ENCODE measurements at regions not wholly inside any gene's neighbourhood (a gene's known extent, or its start where the extent isn't known, plus 50 kb on each side); places are given as distances from the start of the nearest gene placed in this dataset.

GRCh38 chr20:57022306-57022705 lies 244.1 kb downstream of the BMP7 start:
- TF ChIP-seq, protein P1, sequence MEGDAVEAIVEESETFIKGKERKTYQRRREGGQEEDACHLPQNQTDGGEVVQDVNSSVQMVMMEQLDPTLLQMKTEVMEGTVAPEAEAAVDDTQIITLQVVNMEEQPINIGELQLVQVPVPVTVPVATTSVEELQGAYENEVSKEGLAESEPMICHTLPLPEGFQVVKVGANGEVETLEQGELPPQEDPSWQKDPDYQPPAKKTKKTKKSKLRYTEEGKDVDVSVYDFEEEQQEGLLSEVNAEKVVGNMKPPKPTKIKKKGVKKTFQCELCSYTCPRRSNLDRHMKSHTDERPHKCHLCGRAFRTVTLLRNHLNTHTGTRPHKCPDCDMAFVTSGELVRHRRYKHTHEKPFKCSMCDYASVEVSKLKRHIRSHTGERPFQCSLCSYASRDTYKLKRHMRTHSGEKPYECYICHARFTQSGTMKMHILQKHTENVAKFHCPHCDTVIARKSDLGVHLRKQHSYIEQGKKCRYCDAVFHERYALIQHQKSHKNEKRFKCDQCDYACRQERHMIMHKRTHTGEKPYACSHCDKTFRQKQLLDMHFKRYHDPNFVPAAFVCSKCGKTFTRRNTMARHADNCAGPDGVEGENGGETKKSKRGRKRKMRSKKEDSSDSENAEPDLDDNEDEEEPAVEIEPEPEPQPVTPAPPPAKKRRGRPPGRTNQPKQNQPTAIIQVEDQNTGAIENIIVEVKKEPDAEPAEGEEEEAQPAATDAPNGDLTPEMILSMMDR (IDR thresholded peaks at IDR 0.05; ENCODE audit: low read length) = no peak
- TF ChIP-seq EZH2 (IDR thresholded peaks at IDR 0.05; ENCODE audit: borderline replicate concordance, low read length) = no peak
